HFF-Myc (cell line): ENCODE measurements at regions not wholly inside any gene's neighbourhood (a gene's known extent, or its start where the extent isn't known, plus 50 kb on each side); places are given as distances from the start of the nearest gene placed in this dataset.
A peak's percentile ranks its signal among the peaks of the same experiment; 100 is the strongest.

Source experiments
- DNase-seq: peaks from one replicate; pipeline ENCODE4 v3.0.0-alpha.2; 2011; ENCODE audit warnings: low read depth; ENCODE audit errors: extremely low read depth
- H3K4me3 ChIP-seq: replicated peaks from 2 replicates; pipeline ENCODE4 v1.5.1; 2011; ENCODE audit warnings: low read depth, mild to moderate bottlenecking, control low read depth, low read length
- TF ChIP-seq, protein P1 (sequence below): IDR thresholded peaks from 2 replicates; pipeline ENCODE4 v1.5.1; 2012; ENCODE audit warnings: mild to moderate bottlenecking, low read depth, low read length, control low read depth; ENCODE audit errors: missing control alignments

GRCh38 chrX:45447995-45448394 is 247.3 kb upstream of the DIPK2B start:
- DNase-seq = no peak
- no peak overlapping the region for H3K4me3 ChIP-seq
- TF ChIP-seq, protein P1, sequence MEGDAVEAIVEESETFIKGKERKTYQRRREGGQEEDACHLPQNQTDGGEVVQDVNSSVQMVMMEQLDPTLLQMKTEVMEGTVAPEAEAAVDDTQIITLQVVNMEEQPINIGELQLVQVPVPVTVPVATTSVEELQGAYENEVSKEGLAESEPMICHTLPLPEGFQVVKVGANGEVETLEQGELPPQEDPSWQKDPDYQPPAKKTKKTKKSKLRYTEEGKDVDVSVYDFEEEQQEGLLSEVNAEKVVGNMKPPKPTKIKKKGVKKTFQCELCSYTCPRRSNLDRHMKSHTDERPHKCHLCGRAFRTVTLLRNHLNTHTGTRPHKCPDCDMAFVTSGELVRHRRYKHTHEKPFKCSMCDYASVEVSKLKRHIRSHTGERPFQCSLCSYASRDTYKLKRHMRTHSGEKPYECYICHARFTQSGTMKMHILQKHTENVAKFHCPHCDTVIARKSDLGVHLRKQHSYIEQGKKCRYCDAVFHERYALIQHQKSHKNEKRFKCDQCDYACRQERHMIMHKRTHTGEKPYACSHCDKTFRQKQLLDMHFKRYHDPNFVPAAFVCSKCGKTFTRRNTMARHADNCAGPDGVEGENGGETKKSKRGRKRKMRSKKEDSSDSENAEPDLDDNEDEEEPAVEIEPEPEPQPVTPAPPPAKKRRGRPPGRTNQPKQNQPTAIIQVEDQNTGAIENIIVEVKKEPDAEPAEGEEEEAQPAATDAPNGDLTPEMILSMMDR = no peak

- TF ChIP-seq, protein P1 = no peak
- H3K4me3 ChIP-seq = no peak overlapping the region
- no peak for DNase-seq
Observed at GRCh38 chrX:45447331-45447730, 246.7 kb upstream of the DIPK2B start.

- no peak overlapping the region for H3K4me3 ChIP-seq
- TF ChIP-seq, protein P1 = no peak
- DNase-seq = peak; percentile 45
Observed at GRCh38 chrX:45445745-45446412, 245.2 kb upstream of the DIPK2B start.

GRCh38 chrX:45437186-45437585 is 236.5 kb upstream of the DIPK2B start:
- DNase-seq = no peak
- TF ChIP-seq, protein P1 = no peak

GRCh38 chrX:45435481-45435880 is 234.8 kb upstream of the DIPK2B start:
- TF ChIP-seq, protein P1 = no peak
- no peak overlapping the region for H3K4me3 ChIP-seq
- no peak for DNase-seq

More at GRCh38 chrX:45437186-45437585, 236.5 kb upstream of the DIPK2B start:
- no peak overlapping the region for H3K4me3 ChIP-seq

DNA sequence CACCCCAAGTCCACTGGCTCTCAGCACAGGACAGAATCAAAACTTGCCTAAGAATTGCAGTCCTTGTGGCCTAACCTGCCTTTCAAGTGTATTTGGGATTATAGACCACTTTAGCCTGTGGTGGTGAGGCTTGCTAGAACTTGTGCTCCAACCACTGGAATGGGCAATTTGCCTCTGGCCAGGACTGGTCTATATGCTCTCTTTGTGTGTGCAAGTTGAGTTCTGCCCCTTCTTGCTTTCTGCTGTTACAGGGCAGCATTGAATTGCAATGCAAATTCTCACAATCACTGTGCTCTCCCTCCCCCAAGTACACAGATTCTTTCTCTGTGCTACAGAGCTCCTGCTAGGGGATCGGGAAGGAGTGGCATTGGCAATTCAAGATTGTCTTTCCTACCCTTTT is 233.6 kb upstream of the DIPK2B start:
- TF ChIP-seq, protein P1 = no peak
- no peak overlapping the region for H3K4me3 ChIP-seq
- DNase-seq = no peak

DNA sequence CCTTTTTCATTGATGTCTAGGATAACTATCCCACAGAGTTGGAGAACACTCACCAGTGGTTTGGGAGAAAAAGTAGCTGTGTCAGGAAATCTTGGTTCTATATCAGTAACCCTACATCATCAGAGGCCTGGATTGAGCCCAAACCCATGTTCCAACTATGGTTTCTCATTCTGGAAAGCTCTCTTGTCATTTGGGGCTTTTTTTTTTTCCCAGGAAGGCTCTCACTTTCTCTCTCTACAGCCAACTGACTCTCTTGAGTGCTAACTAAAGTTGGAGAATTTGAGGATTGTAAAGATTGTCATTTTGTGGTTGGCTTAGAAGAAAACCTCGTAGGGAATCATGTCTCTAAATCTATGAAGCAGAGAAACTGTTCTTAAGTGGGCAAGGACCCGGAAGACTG is 228.2 kb upstream of the DIPK2B start:
- TF ChIP-seq, protein P1 = no peak
- H3K4me3 ChIP-seq = no peak overlapping the region
- no peak for DNase-seq
